ENCODE measurements at regions not wholly inside any gene's neighbourhood (a gene's known extent, or its start where the extent isn't known, plus 50 kb on each side); places are given as distances from the start of the nearest gene placed in this dataset.

GRCh38 chr17:79433379-79433778 is 177.5 kb downstream of the RBFOX3 start:
- TF ChIP-seq CTCF (optimal IDR thresholded peaks at IDR 0.05 in 1 of 3, IDR thresholded peaks at IDR 0.05 in 1 of 3, conservative IDR thresholded peaks at IDR 0.05 in 1 of 3; ENCODE audit: extremely low read depth in 1 of 3, insufficient read depth in 2 of 3, low read length in 3 of 3) = no peak
- no peak for TF ChIP-seq EZH2 (IDR thresholded peaks at IDR 0.05; ENCODE audit: low read length)

All from keratinocyte (primary cell).